Stimulated activated CD4-positive, alpha-beta T cell treated with anti-CD3 and anti-CD28 coated beads, TNF-alpha, amount 100 ng/mL, for 4 hours (primary cell): ENCODE measurements at regions not wholly inside any gene's neighbourhood (a gene's known extent, or its start where the extent isn't known, plus 50 kb on each side); places are given as distances from the start of the nearest gene placed in this dataset.

Source experiments
- DNase-seq, 3 experiments: peaks; one replicate each; pipeline ENCODE4 v3.0.0-alpha.2; 2020; ENCODE audit warnings: low read depth in 3 of 3

DNA sequence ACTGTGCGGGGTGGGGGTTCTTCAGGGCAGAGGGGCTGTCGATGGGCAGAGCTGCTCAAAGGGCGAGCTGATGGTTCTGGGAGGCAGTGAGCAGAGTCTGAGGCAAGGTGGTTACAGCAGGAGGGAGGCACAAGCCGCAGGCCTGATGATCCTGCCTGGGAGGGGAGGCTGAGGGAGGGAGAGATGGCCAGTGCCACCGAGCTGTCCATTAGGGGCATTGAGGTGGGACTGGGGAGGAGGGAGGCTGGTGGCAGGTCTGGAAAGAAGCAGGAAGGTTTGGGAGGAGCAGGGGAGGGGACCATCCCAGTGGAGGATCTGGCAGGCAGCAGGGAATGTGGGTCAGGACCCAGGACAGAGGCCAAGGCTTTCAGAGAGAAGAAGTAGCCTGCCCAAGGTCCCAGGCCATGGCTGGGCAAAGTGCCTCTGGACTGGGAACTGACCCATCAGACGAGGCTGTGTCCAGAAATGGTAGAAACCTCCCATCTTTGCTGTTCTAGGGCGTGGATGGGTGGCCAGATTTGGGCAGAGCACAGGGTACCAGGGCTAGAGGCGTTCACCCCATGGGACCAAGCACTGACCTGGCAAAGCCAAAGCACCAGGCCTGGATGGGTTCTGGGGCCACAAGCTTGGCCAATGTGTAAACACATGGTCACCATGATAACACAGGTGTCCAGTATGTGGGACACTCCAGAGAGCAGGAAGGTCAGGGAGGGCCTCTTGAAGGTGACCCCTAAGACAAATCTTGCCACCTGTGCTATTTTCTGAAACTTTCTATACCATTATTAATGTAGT lies 55.5 kb downstream of the INHBB start:
- DNase-seq, result no peak

DNA sequence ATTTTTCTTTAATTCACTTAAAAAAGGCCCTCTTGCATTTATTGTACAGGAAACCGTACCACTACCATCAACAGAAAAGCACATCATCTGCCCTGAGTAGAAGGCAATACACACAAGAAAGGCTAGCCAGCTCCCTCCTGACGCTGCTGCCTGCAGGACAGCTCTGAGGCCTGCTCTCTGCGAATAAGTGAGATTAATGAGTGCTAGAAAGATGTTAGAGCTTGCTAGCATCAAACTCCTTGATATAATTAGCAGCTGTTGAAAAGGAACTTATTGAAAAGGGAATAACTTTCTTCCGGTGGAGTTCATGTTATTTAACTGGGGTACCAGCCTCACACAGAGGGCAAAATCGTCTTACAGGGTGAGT lies 56.1 kb downstream of the INHBB start:
- no peak for DNase-seq

DNA sequence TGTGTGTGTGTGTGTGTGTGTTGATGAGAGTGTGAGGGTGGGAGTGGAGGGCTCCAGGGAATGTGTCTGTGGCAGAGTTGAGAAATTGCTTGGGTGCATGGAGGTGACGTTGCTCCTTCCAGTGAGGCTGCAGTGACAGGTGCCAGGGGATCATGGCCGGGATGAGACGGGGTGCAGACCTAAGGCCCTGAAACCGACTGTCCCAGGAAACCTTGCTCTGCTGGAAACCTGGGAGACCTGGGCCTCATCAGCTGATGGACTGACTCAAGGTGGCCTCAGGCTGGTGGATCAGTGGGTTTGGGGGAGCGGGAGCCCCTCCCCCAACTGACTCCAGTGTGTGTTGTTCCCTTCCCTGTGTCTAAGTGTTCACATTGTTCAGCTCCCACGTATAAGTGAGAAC lies 56.6 kb downstream of the INHBB start:
- no peak for DNase-seq

DNA sequence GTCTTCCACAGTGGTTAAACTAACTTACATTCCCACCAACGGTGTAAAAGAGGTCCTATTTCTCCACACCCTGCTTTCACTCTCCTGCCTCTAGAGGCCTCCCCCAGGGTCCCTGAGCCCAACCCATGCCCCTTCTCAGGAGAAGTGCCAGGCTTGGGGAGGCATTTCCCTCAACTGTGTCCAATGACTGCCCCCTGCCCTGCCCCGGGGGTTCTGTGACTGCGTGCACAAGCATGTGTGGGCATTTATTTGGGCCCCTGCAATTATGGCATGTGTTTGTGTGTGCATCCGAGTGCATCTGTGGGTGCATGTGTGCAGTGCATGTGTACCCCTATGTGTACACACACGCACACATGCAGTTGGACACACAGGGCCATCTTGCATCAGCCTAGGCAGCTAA lies 57.3 kb downstream of the INHBB start:
- DNase-seq, result no peak

DNA sequence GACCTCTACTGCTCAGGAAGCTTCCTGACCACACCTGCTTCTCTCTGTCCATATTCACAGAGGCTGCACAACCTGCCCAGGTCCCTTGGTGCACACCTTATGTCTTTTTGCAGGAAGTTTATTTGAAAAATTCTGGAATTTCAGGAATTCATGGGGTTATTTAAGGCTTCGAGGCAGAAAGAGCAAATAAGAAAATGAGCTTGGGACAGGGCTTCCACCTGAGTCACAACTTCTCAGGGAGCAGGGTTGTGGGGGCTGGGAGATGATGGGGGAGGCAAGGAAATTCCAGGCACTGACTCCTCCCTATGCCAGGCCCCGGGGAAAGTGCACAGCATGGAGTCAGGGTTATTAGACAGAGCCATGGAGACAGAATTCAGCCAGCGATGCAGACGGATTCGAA lies 57.7 kb downstream of the INHBB start:
- DNase-seq, result no peak

DNA sequence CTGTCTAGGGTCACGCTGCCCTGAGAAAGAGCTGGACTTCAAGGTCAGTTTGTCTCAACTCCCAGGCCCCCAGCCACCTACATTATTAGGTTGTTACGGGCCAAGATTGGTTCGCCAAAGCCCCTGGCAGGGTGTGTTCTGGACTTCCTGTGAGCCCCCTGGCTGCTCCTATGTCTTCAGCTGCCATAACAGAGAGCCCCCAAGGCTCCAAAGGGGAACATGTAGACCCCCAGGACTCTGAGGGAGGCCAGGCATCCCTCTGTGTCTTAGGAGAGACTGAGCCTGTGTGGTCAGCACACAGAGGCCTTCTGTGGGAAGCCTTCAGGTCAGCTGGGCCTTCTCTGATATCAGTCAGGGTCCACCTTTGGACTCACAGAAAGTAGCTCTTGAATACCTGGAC lies 58.3 kb downstream of the INHBB start:
- no peak for DNase-seq

DNA sequence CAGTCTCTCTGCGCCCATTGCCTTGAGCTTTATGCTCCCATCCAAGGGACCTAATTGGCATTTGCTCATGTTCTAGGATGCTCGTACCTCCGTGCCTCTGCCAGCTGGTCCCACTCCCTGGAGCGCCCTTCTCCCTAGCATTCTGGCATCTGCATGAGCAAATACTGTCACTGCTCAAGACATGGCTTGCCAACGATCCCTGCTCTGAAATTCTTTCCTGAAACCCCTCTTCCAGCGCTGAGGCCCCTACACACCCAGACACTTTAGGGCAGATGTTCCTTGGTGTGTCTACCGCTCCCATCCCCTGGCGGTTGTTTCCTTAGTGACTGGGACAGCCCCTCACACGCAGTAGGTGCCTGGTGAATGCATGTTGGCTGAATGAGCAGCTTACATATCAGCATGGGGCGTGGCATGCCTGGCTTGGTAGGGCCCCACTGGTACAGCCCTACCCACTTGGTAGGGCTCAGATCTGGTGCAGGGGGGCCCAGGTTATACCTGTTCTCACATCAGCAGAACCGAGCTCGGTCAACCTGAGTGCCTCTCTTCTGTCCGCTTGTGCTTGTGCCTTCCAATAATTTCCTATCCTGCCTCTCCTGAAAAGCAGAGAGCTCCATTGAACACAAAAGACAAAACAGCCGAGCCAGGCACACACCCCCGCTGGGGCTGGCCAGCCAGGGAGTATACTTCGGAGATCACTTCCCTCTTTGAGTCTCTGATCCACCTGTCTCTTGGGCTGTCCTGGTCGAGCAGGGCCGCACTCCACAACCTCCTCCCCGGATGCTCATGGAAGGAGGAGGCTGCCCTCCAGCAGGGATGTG lies 59.2 kb downstream of the INHBB start:
- no peak for DNase-seq

DNA sequence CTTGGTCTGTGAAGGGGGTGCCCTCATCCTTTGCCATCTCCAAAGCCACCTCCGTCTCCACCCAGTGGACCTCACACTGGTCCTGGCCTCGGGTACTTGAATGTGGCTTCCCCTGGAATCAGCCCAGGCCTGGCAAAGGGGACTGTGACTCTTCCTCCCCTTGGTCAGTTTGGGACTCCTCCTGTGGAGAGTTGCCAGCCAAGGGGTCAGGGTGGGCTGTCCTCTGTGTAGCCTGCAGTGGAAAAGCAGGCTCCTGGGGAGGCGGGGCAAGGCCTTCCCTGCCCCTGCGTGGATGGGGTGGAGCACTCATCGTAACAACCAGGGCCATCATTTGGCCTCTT lies 59.8 kb downstream of the INHBB start:
- DNase-seq, result no peak

DNA sequence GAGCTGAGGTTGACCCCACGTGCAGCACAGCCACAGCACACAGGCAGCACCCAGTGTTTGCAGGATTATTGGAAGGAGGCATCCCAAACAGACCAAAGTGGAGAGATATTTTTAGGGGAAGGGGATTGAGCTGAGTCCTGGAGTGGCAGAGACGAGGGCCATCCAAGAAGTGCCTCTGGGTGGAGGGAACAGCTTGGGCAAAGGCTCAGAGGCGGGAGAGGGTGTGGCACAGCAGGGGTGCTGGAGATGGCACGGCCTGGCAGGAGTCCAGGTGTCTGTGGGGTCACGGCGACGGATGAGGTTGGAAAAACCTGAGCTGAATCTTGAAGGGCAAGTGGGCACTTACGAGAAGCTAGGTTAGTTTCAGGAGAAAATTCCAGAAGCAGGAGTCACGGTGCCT lies 60.6 kb downstream of the INHBB start:
- DNase-seq, result no peak

DNA sequence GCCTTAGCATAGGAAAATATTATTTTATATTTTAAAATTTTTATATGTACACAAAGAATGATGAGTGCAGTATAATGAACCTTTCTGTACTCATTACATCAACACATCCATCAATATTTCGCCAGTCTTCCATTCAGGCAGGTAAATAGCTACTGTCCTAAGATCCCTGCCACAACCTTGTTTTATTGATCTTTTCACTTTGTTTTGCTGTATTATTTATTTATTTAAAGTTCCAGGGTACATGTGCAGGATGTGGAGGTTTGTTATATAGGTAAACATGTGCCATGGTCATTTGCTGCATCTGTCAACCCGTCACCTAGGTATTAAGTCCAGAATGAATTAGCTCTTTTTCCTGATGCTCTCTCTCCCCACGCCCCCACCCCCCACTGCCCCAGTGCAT lies 64.6 kb downstream of the INHBB start:
- no peak for DNase-seq

DNA sequence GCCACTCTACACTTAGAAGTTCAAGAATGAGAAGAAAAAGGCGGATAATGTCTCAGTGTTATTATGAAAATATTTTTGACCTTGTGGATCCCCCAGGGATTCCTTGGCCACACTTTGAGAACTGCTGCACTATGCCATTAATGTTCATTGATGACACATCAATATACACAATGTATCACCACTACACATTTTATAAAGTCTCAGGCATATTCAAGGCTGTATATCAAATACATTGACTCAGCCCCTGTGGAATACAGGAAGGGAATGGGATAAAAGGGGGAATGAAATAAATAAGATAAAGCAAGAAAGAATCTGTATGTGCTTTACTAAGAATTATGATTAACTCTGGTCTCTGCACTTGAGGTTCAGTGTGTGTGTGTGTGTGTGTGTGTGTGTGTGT lies 69.1 kb downstream of the INHBB start:
- no peak for DNase-seq

DNA sequence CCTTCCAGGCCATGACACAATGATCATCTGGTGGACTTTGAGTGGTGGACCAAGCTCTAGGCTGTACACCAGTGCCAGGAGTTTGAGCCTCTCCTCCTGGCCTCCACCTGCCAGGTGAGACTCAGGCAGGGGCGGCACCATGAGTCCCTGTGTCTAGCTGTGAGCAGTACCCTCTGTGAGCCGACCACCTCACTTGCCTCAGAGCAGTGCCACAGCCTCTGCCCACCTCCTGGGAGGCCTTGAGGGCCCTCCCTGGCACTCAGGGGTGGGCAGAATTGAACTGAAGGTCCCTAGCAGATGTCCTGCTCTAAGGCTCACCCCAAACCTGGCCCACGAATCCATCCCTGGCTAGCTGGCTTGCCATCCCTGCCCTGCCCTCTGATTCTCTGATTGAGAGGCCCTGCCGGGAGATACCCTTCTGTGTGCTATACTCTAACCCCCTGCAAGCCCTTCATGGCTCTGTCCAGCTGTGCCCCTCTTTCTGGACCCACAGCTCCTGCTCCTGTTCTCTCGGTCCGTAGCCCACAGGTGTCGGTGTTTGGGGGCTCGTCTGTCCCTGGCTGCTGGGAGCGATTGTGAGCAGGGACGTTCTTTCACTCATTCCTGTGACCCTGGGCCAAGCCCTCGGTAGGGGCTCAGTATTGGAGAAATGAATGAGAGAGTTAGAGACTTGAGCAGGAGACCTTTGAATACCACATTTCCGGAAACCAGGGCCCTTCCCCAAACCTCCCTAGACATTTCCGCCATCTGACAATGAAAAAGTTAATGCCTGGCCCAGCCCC lies 70.0 kb downstream of the INHBB start:
- DNase-seq, result no peak

DNA sequence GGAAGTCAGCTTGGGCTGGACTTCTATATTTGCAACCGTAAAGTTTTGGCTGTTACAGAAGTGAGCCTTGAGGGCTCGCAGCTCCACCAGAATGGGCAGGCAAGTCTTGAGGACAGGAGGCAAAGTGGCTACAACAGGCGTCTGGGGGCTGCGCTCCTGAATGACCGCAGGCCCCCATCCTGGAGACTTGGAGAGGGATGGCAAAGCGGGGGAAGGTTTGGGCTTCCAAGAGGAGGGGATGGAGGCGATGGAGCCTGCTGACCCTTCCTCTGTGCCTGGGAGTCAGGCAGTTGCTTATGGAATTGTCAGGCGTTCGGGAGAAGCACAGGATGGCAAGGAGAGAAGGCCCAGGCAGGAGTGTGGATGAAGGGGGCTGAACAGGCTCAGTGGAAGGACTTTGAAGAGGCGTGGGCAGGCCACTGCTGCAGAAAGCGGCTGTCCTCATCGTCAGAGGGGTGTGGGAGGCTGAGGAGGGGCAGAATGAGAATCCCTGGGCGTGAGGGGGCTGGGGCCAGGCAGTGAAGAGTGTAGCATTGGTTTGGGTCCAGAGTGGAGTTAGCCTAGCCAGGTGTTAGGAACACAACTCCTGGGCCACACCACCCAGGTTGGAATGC lies 72.3 kb downstream of the INHBB start:
- DNase-seq, result no peak

DNA sequence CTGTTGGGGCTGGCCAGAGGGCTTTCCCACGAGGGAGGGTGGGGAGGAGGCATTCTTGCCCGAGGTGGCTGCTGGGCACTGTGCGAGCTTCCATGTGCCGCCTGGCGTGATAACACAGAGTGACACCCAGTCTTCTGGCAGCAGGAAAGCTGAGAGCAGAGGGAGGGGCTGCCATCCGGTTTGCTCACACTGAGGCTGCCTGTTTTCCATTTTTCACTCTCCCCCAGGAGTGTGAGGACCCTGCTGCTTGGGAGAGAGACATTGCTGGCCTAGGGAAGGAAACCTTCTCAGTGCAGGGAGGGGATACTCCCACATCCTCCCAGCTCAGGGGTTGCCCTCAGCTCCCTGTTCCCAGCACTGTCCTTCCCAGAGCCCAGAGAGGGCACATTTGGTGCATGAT lies 73.1 kb downstream of the INHBB start:
- no peak for DNase-seq

DNA sequence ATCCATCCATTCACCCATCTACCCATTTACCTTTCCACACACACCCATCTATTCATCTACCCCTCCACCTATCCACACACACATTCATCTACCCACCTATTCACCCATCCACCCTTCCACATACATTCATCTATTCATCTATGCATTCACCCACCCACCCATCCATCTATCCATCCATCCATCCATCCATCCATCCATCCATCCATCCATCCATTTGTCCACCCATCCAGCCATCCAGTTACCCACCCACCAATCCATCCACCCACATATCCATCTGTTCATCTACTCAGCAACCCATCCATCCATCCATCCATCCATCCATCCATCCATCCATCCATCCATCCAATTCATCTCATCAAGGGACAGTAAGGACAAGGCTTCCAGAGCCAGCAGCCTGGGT lies 74.0 kb downstream of the INHBB start:
- no peak for DNase-seq

DNA sequence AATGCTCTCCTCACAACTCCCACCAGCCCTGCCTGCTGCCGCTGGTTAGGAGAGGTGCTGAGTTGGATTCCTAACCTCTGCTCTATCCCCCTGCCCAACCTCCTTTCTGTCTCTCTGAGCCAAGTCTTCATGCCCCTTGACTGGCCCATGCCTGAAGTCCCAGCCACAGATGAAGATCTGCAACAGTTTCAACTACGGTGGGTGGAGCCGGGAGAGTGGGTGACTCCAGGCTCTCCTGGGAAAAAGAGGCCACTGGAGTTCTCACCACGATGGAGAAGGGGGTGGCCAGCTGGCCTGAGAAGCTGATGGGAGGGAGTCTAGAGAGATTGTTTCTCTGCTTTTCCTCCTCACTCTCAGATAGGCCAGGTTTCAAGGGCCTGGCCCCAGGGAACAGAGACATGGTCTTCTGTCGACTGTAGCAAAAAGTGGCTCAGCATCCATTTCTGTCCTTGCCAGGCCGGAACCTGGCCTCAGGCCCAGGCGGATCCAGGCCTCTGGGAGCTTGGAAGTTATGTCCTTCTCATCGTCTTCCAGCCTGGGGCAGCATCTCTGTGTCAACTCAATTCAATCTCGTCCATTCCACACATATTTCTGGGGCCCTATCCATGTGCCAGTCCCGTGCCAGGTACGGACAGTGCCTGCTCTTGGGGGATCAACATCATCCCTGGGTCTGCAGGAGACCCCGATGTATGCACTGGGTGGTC lies 75.3 kb downstream of the INHBB start:
- no peak for DNase-seq

DNA sequence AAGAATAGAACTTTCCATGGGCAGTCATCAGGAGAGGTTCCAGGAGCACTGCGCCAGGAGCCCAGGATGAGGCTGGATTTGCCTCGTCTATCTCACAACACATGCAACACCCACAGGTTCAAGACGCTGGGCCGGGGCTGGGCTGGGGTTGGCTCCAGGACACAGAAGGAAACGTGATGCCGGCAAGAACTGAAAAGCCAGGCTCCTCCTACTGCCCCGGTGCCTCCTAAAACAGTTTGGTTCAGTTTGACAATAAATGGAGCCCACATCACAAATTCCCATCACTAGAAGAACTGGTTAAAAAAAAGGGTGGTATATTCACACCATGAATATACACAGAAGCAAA lies 75.9 kb downstream of the INHBB start:
- DNase-seq, result no peak

DNA sequence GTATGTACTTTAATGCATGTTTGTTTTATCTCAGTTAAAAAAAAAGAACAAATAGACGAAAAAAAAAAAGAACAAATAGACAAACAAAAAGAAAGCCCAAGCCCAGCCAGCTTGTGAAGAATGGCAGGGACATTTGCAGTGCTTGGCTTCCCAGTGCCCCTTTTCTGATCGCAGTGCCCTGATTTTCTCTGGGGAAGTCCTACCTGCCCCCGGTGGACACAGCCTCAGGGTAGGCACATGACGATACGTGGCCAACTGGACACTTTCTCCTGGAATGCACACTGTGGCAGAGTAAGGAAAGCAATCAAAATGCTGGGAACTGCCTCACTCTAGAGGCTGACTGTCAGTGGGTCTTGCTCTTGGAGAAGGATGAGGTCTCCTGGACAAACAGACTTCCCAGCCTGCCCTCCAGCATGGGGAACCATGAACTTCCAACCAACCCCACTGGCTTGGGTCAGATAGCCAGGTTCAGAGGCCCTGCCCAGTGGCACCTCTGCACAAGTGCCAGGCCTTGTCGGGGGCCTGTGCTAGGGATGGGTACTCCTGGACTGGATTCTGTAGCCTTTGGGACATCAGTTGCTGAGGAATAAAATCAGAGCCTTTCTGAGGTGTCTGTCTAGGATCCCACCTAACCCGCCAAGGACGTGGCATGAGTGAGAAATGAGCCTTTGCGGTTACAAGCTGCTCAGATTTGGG lies 76.7 kb downstream of the INHBB start:
- no peak for DNase-seq

DNA sequence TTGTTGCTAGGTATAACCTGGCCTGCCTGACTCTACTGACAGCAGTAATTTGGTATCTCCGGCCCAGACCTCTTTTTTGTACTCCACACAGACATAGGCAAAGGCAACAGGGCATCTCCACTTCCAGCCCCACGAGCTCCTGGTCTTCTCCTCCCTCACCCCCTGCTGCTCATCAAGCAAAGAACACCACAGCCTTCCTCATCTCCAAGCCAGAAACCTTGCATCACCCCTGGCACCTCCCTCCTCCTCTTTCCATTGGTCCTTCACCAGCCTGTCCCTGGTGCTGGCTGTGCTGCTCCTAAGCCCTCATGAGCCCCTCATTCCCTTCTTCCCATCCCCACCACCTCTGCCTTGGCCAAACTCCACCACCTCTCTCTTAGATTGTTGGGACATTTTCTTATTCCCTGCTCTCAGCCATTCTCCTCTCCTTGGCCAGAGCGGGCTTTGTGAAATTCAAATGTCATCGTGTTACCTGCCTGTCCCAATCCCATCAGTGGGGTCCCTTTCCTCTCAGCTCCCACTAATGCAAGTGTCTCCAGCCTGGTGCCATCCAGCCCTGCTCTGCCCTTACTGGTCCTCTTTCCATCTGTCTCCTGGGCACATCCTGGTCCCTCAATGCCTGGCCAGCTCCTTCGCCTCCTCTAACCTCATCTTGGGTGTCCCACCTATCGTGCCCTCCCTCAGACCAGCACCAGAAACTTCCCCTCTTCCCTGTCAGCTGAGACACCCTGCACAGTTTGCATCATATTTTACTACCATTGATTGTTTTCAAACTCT lies 77.4 kb downstream of the INHBB start:
- no peak for DNase-seq

DNA sequence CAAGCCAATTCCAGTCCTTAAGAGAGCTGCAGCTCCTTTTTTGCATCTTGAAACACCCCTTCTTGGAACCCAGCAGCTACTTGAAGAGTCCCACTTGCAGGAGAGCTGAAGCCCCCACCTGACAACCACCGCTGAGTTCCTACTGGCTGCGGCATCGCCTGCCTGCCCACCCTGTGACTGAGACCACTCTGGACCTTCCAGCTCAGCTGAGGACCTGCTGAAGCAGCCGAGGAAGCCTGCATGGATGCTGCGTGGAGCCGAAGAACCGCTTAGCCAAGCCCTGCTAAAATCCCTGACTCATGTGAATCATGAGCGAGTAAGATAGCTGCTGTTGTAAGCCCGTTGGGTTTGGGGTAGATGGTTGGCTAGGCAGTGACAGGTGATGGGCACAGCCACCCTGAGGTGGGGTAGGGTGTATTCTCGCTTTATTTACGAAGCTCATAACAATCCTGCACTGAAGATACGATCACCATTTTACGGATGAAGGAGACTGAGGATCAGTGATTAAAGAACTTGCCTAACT lies 78.4 kb downstream of the INHBB start:
- DNase-seq, result no peak
